Fibroblast of the aortic adventitia (primary cell): ENCODE measurements at regions not wholly inside any gene's neighbourhood (a gene's known extent, or its start where the extent isn't known, plus 50 kb on each side); places are given as distances from the start of the nearest gene placed in this dataset.

Source experiments
- DNase-seq: peaks from one replicate; pipeline ENCODE4 v3.0.0-alpha.2; 2010; ENCODE audit warnings: low read depth
- H3K4me3 ChIP-seq: 2 replicates; pipeline ENCODE4 v1.5.1; 2011; ENCODE audit warnings: low read depth, mild to moderate bottlenecking, control low read depth, low read length, moderate library complexity
- TF ChIP-seq, protein P1 (sequence below): IDR thresholded peaks from 2 replicates; pipeline ENCODE4 v1.5.1; 2011; ENCODE audit warnings: mild to moderate bottlenecking, low read length, control low read depth, inconsistent platforms; ENCODE audit not compliant: insufficient read depth

DNA sequence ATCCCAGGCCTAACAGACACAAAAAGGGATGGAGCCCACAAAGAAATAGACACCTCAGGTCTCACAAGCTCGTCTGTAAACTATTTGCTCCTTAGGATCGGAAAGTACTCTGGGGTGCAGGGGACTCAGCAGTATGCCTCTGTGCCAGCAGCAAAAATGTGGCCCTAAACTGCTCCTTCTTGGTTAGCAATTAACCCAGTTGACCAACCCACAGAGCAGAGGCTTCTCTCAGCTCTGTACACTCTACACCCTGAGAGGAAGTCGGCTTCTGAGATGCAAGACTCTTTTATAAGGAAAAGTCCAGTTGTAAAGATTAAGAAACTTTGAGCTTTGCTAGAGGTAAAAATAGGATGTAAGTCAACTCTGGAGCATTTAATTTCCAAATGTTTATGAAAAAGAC is 156.3 kb upstream of the PRSS58 start:
- TF ChIP-seq, protein P1, sequence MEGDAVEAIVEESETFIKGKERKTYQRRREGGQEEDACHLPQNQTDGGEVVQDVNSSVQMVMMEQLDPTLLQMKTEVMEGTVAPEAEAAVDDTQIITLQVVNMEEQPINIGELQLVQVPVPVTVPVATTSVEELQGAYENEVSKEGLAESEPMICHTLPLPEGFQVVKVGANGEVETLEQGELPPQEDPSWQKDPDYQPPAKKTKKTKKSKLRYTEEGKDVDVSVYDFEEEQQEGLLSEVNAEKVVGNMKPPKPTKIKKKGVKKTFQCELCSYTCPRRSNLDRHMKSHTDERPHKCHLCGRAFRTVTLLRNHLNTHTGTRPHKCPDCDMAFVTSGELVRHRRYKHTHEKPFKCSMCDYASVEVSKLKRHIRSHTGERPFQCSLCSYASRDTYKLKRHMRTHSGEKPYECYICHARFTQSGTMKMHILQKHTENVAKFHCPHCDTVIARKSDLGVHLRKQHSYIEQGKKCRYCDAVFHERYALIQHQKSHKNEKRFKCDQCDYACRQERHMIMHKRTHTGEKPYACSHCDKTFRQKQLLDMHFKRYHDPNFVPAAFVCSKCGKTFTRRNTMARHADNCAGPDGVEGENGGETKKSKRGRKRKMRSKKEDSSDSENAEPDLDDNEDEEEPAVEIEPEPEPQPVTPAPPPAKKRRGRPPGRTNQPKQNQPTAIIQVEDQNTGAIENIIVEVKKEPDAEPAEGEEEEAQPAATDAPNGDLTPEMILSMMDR, result no peak
- no peak overlapping the region for H3K4me3 ChIP-seq
- DNase-seq, result no peak

DNA sequence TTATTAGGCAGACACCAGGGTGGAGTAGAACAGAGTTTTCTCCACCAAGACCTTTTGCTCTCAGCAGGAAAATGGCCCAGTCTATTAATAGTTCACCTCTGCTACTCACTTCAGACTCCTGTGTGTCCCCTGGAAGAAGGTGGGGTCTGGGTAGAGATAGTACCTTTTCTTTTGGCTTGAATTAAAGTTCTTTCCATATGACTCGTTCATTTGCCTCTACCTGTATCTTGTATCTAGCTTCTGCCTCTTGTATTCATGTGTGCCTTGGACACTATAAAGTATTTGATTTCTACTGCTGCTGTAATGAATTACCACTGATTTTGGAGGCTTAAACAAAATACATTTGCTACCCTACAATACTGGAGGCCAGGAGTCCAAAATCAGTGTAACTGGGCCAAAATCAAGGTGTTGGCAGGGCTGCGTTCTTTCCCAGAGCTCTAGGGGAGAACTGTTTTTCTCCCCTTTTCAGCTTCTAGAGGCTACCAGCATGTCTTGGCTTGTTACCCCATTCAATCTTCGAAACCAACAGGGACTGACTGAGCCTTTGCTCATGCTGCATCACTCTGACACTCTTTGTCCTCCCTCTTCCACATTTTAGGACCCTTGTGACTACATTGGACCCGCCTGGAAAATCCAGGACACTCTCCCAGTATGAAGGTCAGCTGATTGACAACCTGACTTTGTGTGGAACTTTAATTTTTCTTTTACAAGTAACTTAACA is 155.6 kb upstream of the PRSS58 start:
- DNase-seq, result no peak
- no peak overlapping the region for H3K4me3 ChIP-seq
- TF ChIP-seq, protein P1, result no peak

DNA sequence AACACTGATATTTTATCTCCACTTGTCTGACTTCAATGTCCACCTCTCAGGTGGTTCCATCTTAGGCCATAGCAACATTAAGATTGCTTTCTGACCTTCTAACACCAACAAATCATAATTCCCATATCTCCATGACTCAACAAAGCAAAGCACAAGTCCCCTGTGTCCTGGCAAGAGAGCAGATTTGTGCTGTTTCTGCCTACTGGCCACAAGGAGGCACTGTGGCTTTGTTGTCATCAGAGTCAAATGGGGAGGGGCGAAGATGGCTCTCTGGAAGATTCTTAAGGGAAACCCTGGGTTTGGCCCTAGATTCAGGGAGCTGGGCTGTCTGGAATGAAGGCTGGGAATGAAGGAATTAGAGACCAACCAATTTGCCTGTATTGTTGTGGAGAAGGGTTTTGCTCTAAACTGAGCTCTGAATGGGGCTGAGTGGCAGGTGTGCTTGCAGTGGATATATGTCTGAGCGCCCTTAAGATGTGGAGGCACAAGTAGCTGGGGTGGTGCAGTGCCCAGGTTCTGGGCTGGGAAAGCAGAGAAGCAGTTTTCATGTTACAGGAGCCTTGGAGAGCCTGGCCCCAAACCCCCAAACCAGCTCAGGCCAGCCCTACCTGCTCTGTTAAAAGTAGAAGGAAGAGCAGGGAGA is 154.8 kb upstream of the PRSS58 start:
- DNase-seq, result peak; percentile 56
- TF ChIP-seq, protein P1, result peak; percentile 64

DNA sequence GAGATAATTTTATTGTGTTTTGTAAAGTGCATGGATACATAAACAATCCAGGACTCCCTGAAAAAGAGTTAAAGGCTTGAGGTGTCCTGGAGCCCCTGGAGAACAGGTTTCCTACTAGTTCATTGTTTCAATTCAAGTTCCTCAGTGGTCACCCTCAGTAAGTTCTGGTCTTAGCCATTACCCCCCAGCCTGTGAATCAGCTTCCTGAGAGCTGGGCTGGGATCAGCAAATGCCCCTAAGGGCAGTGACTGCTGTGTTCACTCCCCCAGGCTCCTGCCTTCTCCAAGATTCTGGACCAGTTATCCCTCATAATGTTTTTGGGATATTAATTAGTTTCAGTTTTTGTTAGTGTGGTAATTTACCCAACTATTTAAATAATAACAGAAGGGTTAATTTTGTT is 151.6 kb upstream of the PRSS58 start:
- no peak overlapping the region for H3K4me3 ChIP-seq
- TF ChIP-seq, protein P1, result no peak
- no peak for DNase-seq

More for the DNA sequence above, 154.8 kb upstream of the PRSS58 start:
- no peak overlapping the region for H3K4me3 ChIP-seq

DNA sequence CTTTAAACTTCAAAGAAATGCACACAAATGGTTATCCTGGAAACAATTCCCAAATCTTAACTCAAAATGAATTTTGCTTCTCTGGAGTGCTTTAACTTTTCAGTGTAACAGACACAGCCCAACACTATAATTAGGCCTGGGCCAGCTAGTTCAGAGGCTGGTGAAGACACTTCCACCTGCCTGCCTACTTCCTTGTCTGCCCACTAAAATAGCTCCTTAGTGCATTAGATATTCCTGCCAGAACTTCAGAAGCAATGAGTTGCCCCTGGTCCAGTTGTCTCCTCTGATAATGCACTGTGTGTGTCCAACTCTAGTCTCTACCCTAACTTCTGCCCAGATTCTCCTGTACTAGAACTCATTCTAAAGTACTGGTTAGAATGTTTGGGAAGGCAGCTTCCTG is 150.9 kb upstream of the PRSS58 start:
- no peak overlapping the region for H3K4me3 ChIP-seq
- TF ChIP-seq, protein P1, result no peak
- DNase-seq, result no peak

DNA sequence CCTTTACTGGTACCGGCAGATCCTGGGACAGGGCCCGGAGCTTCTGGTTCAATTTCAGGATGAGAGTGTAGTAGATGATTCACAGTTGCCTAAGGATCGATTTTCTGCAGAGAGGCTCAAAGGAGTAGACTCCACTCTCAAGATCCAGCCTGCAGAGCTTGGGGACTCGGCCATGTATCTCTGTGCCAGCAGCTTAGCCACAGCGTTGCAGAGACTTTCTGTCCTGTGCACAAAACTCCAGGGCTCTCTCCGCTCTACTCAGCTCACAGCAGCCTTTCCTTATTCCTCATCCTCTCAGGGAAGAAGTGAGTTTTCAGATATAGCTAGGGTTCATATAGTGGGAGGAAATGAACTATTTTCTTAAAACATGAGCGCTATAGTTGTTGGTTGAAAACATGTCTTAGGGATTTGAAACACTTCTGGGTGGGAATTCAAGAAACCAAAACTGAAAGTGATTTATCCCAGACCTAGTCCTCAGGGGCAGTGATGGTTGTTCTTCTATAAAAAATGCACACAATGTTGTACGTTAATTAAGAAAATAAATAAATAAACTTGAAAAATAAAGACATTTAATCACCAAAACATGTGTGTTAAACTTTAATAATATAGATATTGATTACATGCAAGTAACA is 150.2 kb upstream of the PRSS58 start:
- H3K4me3 ChIP-seq, result peak overlapping the region; percentile 57
- peak; percentile 55 for DNase-seq
- TF ChIP-seq, protein P1, result no peak
